Panc1 (cell line): ENCODE measurements at regions not wholly inside any gene's neighbourhood (a gene's known extent, or its start where the extent isn't known, plus 50 kb on each side); places are given as distances from the start of the nearest gene placed in this dataset.
"Not testable (repeated sequence)": the region's sequence is repeated elsewhere in the genome, so short reads cannot be mapped to it uniquely, and the experiment has no call there.

Experiments
- ATAC-seq: fragments of 200-7000 bp; cut with Tn5 transposase; 2 replicates; pipeline ENCODE4 v1.9.1; 2020; ENCODE audit warnings: mild to moderate bottlenecking, moderate library complexity
- BruUV-seq: library from RNA; stranded (reverse); fragments of 400-500 nt; replicated peaks from 2 replicates; lab custom pipeline; 2021; lab: Mats Ljungman, UMichigan
- CTCF ChIA-PET: fragments of 300-600 bp; sonication (Branson Sonifier 250); formaldehyde crosslinking; loops from one replicate; lab custom pipeline; 2022; ENCODE audit warnings: antibody characterized with exemption; lab: Charles Lee
- POLR2A ChIA-PET: fragments of 300-600 bp; sonication (Branson Sonifier 250); formaldehyde crosslinking; loops from one replicate; lab custom pipeline; 2022; ENCODE audit warnings: antibody characterized with exemption; lab: Charles Lee
- DNase-seq: peaks from one replicate; pipeline ENCODE4 v3.0.0-alpha.2; 2010; ENCODE audit warnings: low read depth, low spot score
- H3K27ac ChIP-seq: 2 replicates; pipeline ENCODE4 v1.5.1; 2011; ENCODE audit warnings: mild to moderate bottlenecking, low read length, inconsistent platforms
- H3K27me3 ChIP-seq: fragments of 200-500 bp; sonication (Bioruptor generic); 2 replicates; pipeline ENCODE4 v1.6.0; 2014; ENCODE audit warnings: low read length, inconsistent platforms; ENCODE audit not compliant: control insufficient read depth, insufficient read depth
- H3K36me3 ChIP-seq: fragments of 200-500 bp; sonication (Bioruptor generic); 2 replicates; pipeline ENCODE4 v1.5.1; 2014; ENCODE audit warnings: inconsistent platforms, mild to moderate bottlenecking, low read length, moderate library complexity; ENCODE audit not compliant: control insufficient read depth, insufficient read depth
- H3K4me1 ChIP-seq: 2 replicates; pipeline ENCODE4 v1.5.1; 2011; ENCODE audit warnings: inconsistent platforms, mild to moderate bottlenecking, low read length, moderate library complexity; ENCODE audit not compliant: control insufficient read depth, insufficient read depth
- H3K4me3 ChIP-seq, 2 experiments: 2 replicates each; pipeline ENCODE4 v1.5.1; 2011 to 2012; ENCODE audit warnings: low read depth in 2 of 2, low read length in 2 of 2, mild to moderate bottlenecking in 2 of 2, inconsistent platforms in 1 of 2, moderate library complexity in 1 of 2
- H3K9me3 ChIP-seq: fragments of 200-500 bp; sonication (Bioruptor generic); 2 replicates; pipeline ENCODE4 v1.5.1; 2014; ENCODE audit warnings: low read depth, mild to moderate bottlenecking, inconsistent platforms, low read length, moderate library complexity; ENCODE audit not compliant: control insufficient read depth, insufficient read depth
- CTCF ChIP-seq: fragments of 450-650 bp; IDR thresholded peaks from 2 replicates; pipeline ENCODE4 v1.5.1; 2017; ENCODE audit warnings: mild to moderate bottlenecking
- POLR2AphosphoS5 ChIP-seq: IDR thresholded peaks from 2 replicates; pipeline ENCODE4 v1.6.1; 2012; ENCODE audit warnings: mild to moderate bottlenecking, low read depth, low read length, moderate library complexity
- REST ChIP-seq, 2 experiments: IDR thresholded peaks; 2 replicates each; pipeline ENCODE4 v1.6.1; 2011 to 2012; ENCODE audit warnings: low read depth in 2 of 2, control low read depth in 1 of 2, low read length in 1 of 2, mild to moderate bottlenecking in 1 of 2, moderate library complexity in 1 of 2; ENCODE audit not compliant: insufficient read depth in 1 of 2
- SIN3A ChIP-seq: IDR thresholded peaks from 2 replicates; pipeline ENCODE4 v1.6.1; 2012; ENCODE audit warnings: low read depth, mild to moderate bottlenecking, low read length, moderate library complexity, borderline replicate concordance; ENCODE audit not compliant: insufficient read depth
- TCF7L2 ChIP-seq: IDR thresholded peaks from 2 replicates; pipeline ENCODE4 v1.6.1; 2011; ENCODE audit warnings: mild to moderate bottlenecking, low read depth, low read length, inconsistent platforms
- in situ Hi-C: cut with HindIII; loops from 2 replicates; pipeline ENCODE4 v1.10.0; 2016; ENCODE audit warnings: low sequenced_read_pairs, low pct_unique_long_range_greater_than_20kb
- intact Hi-C: fragments of 100-400 bp; cut with micrococcal nuclease; formaldehyde crosslinking; loops from one replicate; pipeline ENCODE4 v1.10.0; 2022; ENCODE audit not compliant: unreplicated experiment

GRCh38 chr12:75742961-75743360 is 231.6 kb upstream of the KRR1 start:
- ChIA-PET CTCF (no interaction called here), POLR2A (no interaction called here)
- no TSS peak for BruUV-seq
- no peak for ATAC-seq
- no peaks in the 10 kb centered on the region for H3K36me3 ChIP-seq
- in situ Hi-C loops (no loop called here), intact Hi-C loops (no loop called here)
- peaks cover 12% of the 10 kb centered on the region for H3K4me1 ChIP-seq
- TF ChIP-seq POLR2AphosphoS5, result no peak
- no peak for TF ChIP-seq REST (IDR thresholded peaks at IDR 0.05; ENCODE audit: insufficient read depth in 1 of 2, low read depth in 2 of 2, low read length in 1 of 2)
- peaks cover 21% of the 10 kb centered on the region; the same call in 1 of the 2 replicates for H3K9me3 ChIP-seq
- no peaks in the 10 kb centered on the region for H3K27me3 ChIP-seq
- DNase-seq, result no peak
- no peak overlapping the region for H3K4me3 ChIP-seq
- peak overlapping the region; percentile 91 for H3K27ac ChIP-seq

- CTCF ChIA-PET, result no interaction called here
- no peak for DNase-seq
- Histone ChIP-seq H3K27me3 (no peaks in the 10 kb centered on the region), H3K4me3 (no peak overlapping the region), H3K27ac (peak overlapping the region; percentile 91; the same call in 1 of the 2 replicates), H3K4me1 (peaks cover 12% of the 10 kb centered on the region), H3K36me3 (no peaks in the 10 kb centered on the region), H3K9me3 (peaks cover 23% of the 10 kb centered on the region; the same call in 1 of the 2 replicates)
- in situ Hi-C loops (no loop called here), intact Hi-C loops (no loop called here)
- ATAC-seq, result no peak
- POLR2A ChIA-PET, result no interaction called here
- TF ChIP-seq CTCF, result no peak
- TF ChIP-seq POLR2AphosphoS5, result no peak
- no TSS peak for BruUV-seq
Observed at GRCh38 chr12:75742048-75742447, 230.6 kb upstream of the KRR1 start.

DNA sequence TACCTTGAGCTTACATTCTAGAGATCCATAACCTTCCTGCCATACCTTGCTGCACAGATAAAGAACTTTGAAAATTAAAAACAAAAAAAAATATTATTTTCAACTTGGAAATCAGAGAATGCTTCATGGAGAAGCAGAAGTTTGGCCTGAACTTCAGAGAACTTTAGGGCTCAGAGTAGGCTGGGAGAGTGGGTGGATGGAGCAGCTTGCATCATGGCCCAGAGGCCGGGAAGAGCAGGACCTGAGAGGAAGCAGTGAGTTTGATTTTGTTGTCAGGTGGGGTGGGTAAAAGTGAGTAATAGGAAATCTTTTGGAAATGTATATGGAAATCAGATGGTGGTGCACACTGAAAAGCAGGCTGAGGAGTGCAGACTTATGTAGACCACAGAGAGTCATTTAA is 228.5 kb upstream of the KRR1 start:
- ChIA-PET POLR2A (no interaction called here), CTCF (interaction anchor here (0.6 kb wide), 1 partner anchor 230 kb away, joined by 3 read pairs; no protein-coding TSS in a partner anchor)
- peaks cover 6% of the 10 kb centered on the region for H3K4me1 ChIP-seq
- H3K4me3 ChIP-seq, result no peak overlapping the region
- in situ Hi-C loops (no loop called here), intact Hi-C loops (no loop called here)
- H3K27me3 ChIP-seq, result no peaks in the 10 kb centered on the region
- peaks cover 23% of the 10 kb centered on the region; the same call in 1 of the 2 replicates for H3K9me3 ChIP-seq
- no peaks in the 10 kb centered on the region for H3K36me3 ChIP-seq
- H3K27ac ChIP-seq, result peak overlapping the region; percentile 66
- ATAC-seq, result no peak
- TF ChIP-seq SIN3A, result no peak
- no peak for TF ChIP-seq REST (IDR thresholded peaks at IDR 0.05; ENCODE audit: insufficient read depth in 1 of 2, low read depth in 2 of 2, low read length in 1 of 2)
- TF ChIP-seq POLR2AphosphoS5, result no peak
- TF ChIP-seq TCF7L2, result no peak
- DNase-seq, result no peak
- no TSS peak for BruUV-seq

DNA sequence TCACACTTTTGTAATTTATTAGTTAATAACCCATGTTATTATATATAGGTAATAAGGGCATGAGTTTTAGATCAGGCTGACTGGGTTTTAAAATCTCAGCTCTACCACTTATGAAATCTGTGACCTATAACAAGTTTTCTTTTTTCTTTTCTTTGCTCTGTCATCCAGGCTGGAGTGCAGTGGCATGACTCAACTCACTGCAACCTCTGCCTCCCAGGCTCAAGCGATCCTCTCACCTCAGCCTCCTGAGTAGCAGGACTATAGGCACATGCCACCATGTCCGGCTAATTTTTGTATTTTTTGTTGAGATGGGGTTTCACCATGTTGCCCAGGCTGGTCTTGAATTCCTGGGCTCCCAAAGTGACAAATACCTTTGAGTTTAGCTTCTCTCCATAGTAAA is 227.7 kb upstream of the KRR1 start:
- H3K4me1 ChIP-seq, ATAC-seq, in situ Hi-C loops, POLR2A ChIA-PET, H3K27me3 ChIP-seq, DNase-seq, H3K36me3 ChIP-seq, BruUV-seq, H3K4me3 ChIP-seq, CTCF ChIA-PET, intact Hi-C loops: not testable (repeated sequence)
- Histone ChIP-seq H3K9me3 (peaks cover 23% of the 10 kb centered on the region; the same call in 1 of the 2 replicates), H3K27ac (peak overlapping the region; percentile 83; the same call in 1 of the 2 replicates)
